ENCODE measurements at regions not wholly inside any gene's neighbourhood (a gene's known extent, or its start where the extent isn't known, plus 50 kb on each side); places are given as distances from the start of the nearest gene placed in this dataset.

DNA sequence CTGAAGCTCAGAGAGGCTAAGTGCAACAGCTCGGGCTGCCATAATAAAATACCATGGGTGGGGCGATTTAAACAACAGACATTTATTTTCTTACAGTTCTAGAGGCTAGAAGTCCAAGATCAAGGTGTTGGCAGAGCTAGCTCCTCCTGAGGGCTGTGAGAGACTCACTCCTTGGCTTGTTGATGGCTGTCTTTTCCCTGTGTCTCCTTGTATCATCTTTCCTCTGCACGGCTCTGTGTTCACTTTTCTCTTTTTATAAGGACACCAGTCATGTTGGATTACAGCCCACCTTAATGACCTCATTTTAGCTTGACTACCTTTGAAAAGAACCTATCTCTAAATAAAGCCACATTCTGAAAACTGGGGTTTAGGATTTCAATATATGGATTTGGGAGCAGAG, 129.7 kb downstream of the RPL22L1 start:
- H3K9me3 ChIP-seq (ENCODE audit: low read depth, low read length, poor library complexity, severe bottlenecking): no peaks in the 10 kb centered on the region
- ChIA-PET POLR2A (ENCODE audit: low non-redundant PET) (no interaction called here), CTCF (no interaction called here)
- no peak overlapping the region for H3K27ac ChIP-seq (ENCODE audit: low read depth, low read length, poor library complexity, severe bottlenecking)
- no peak for DNase-seq (ENCODE audit: low spot score)
- BruUV-seq (replicated peaks): no TSS peak
- no peaks in the 10 kb centered on the region for H3K4me1 ChIP-seq (ENCODE audit: insufficient read depth, low read length, poor library complexity, severe bottlenecking)
- no peak overlapping the region for H3K4me3 ChIP-seq (ENCODE audit: low read depth, low read length, poor library complexity, severe bottlenecking)
- H3K36me3 ChIP-seq (ENCODE audit: insufficient read depth, low read length, poor library complexity, severe bottlenecking): no peaks in the 10 kb centered on the region
- H3K27me3 ChIP-seq (replicated peaks; ENCODE audit: insufficient read depth, low read depth, low read length, poor library complexity): no peaks in the 10 kb centered on the region
- TF ChIP-seq, protein P1, sequence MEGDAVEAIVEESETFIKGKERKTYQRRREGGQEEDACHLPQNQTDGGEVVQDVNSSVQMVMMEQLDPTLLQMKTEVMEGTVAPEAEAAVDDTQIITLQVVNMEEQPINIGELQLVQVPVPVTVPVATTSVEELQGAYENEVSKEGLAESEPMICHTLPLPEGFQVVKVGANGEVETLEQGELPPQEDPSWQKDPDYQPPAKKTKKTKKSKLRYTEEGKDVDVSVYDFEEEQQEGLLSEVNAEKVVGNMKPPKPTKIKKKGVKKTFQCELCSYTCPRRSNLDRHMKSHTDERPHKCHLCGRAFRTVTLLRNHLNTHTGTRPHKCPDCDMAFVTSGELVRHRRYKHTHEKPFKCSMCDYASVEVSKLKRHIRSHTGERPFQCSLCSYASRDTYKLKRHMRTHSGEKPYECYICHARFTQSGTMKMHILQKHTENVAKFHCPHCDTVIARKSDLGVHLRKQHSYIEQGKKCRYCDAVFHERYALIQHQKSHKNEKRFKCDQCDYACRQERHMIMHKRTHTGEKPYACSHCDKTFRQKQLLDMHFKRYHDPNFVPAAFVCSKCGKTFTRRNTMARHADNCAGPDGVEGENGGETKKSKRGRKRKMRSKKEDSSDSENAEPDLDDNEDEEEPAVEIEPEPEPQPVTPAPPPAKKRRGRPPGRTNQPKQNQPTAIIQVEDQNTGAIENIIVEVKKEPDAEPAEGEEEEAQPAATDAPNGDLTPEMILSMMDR (conservative IDR thresholded peaks at IDR 0.05; ENCODE audit: low read depth, low read length): no peak
- no peak for TF ChIP-seq EZH2 (IDR thresholded peaks at IDR 0.05; ENCODE audit: borderline replicate concordance, low read depth, low read length, poor library complexity, severe bottlenecking)
- intact Hi-C loops (cut with micrococcal nuclease; ENCODE audit: unreplicated experiment): no loop called here

DNA sequence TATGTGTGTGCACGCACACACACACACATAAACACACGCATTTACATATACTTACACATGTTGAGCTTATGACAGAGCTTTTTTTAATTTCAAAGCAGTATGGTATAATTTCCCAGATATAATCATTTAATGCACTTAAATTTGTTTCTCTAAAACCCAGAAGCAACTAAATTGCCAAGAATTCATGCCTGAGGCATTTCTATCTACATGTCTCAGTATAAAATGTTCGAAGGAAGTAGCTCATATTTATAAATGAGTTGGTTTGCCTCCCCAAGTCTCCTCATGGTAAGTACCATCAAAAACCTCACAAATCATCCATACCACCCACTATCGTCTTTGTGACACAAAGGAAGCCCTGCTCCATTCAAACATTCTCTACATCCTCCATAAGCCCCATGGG, 130.6 kb downstream of the RPL22L1 start:
- no peak overlapping the region for H3K27ac ChIP-seq (ENCODE audit: low read depth, low read length, poor library complexity, severe bottlenecking)
- BruUV-seq (replicated peaks): no TSS peak
- H3K9me3 ChIP-seq (ENCODE audit: low read depth, low read length, poor library complexity, severe bottlenecking): no peaks in the 10 kb centered on the region
- intact Hi-C loops (cut with micrococcal nuclease; ENCODE audit: unreplicated experiment): no loop called here
- ChIA-PET CTCF (no interaction called here), POLR2A (ENCODE audit: low non-redundant PET) (no interaction called here)
- H3K4me3 ChIP-seq (ENCODE audit: low read depth, low read length, poor library complexity, severe bottlenecking): no peak overlapping the region
- no peaks in the 10 kb centered on the region for H3K27me3 ChIP-seq (replicated peaks; ENCODE audit: insufficient read depth, low read depth, low read length, poor library complexity)
- TF ChIP-seq EZH2 (IDR thresholded peaks at IDR 0.05; ENCODE audit: borderline replicate concordance, low read depth, low read length, poor library complexity, severe bottlenecking): no peak
- TF ChIP-seq, protein P1 (conservative IDR thresholded peaks at IDR 0.05; ENCODE audit: low read depth, low read length): no peak
- no peak for DNase-seq (ENCODE audit: low spot score)
- H3K4me1 ChIP-seq (ENCODE audit: insufficient read depth, low read length, poor library complexity, severe bottlenecking): no peaks in the 10 kb centered on the region
- no peaks in the 10 kb centered on the region for H3K36me3 ChIP-seq (ENCODE audit: insufficient read depth, low read length, poor library complexity, severe bottlenecking)

DNA sequence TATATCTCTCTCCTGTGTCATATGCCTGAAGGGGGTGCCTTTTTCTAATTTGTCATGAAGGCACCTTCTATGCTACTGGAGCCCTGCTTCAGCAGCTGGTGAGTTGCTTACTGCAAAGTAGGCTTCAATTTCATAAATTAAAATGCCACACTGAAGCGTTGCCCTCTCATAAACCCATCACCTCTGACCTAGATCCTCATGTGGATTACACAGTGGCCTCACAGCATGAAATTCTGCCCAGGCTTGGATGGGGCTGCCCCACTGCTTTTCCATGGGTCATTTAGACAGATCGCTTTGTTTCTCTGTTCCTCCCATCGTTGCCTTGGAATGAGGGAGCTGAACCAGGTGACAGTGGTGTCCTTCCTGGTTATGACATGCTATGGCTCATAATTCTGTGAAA, 131.2 kb downstream of the RPL22L1 start:
- Histone ChIP-seq H3K9me3 (ENCODE audit: low read depth, low read length, poor library complexity, severe bottlenecking) (no peaks in the 10 kb centered on the region), H3K27me3 (replicated peaks; ENCODE audit: insufficient read depth, low read depth, low read length, poor library complexity) (no peaks in the 10 kb centered on the region), H3K36me3 (ENCODE audit: insufficient read depth, low read length, poor library complexity, severe bottlenecking) (no peaks in the 10 kb centered on the region), H3K4me3 (ENCODE audit: low read depth, low read length, poor library complexity, severe bottlenecking) (no peak overlapping the region), H3K4me1 (ENCODE audit: insufficient read depth, low read length, poor library complexity, severe bottlenecking) (no peaks in the 10 kb centered on the region), H3K27ac (ENCODE audit: low read depth, low read length, poor library complexity, severe bottlenecking) (no peak overlapping the region)
- BruUV-seq (replicated peaks): no TSS peak
- CTCF ChIA-PET: no interaction called here
- DNase-seq (ENCODE audit: low spot score): no peak
- POLR2A ChIA-PET (ENCODE audit: low non-redundant PET): no interaction called here
- intact Hi-C loops (cut with micrococcal nuclease; ENCODE audit: unreplicated experiment): no loop called here
- TF ChIP-seq, protein P1 (conservative IDR thresholded peaks at IDR 0.05; ENCODE audit: low read depth, low read length): no peak

Data from A673 (cell line).